ENCODE measurements at regions not wholly inside any gene's neighbourhood (a gene's known extent, or its start where the extent isn't known, plus 50 kb on each side); places are given as distances from the start of the nearest gene placed in this dataset.

- no peak for TF ChIP-seq NCOA4 (IDR thresholded peaks at IDR 0.05; ENCODE audit: partially characterized antibody)
- TF ChIP-seq ZNF212 (CRISPR knock-in tag; IDR thresholded peaks at IDR 0.05): no peak
- TF ChIP-seq CTCF (IDR thresholded peaks at IDR 0.05 in 2 of 3, conservative IDR thresholded peaks at IDR 0.05 in 1 of 3; ENCODE audit: insufficient read depth in 2 of 3, low read depth in 1 of 3, low read length in 3 of 3): no peak
- TF ChIP-seq ATF1 (CRISPR knock-in tag; IDR thresholded peaks at IDR 0.05): no peak
- TF ChIP-seq ATF1 (tag; IDR thresholded peaks at IDR 0.05): no peak
- no peak for TF ChIP-seq RBM25 (IDR thresholded peaks at IDR 0.05; ENCODE audit: low read depth, low read length, severe bottlenecking)
- no peak for TF ChIP-seq SIN3A (IDR thresholded peaks at IDR 0.05; ENCODE audit: borderline replicate concordance in 2 of 2, control insufficient read depth in 1 of 2, low read depth in 2 of 2, low read length in 2 of 2)
- TF ChIP-seq NCOA6 (IDR thresholded peaks at IDR 0.05): no peak
- TF ChIP-seq FOXK2 (conservative IDR thresholded peaks at IDR 0.05 in 1 of 2, IDR thresholded peaks at IDR 0.05 in 1 of 2; ENCODE audit: low read depth in 2 of 2): no peak
- TF ChIP-seq PML (IDR thresholded peaks at IDR 0.05; ENCODE audit: low read length): no peak
- TF ChIP-seq MEF2A (IDR thresholded peaks at IDR 0.05; ENCODE audit: control insufficient read depth, low read depth, low read length): no peak
- TF ChIP-seq HBP1 (CRISPR knock-in tag; IDR thresholded peaks at IDR 0.05): no peak
- no peak for TF ChIP-seq RFX7 (CRISPR knock-in tag; IDR thresholded peaks at IDR 0.05)
- TF ChIP-seq HMGXB4 (CRISPR knock-in tag; IDR thresholded peaks at IDR 0.05): no peak
- TF ChIP-seq ZNF175 (CRISPR knock-in tag; IDR thresholded peaks at IDR 0.05; ENCODE audit: low read depth): no peak
Observed at GRCh38 chr2:185142677-185143076, 544.3 kb downstream of the ZNF804A start.
